ENCODE measurements at regions not wholly inside any gene's neighbourhood (a gene's known extent, or its start where the extent isn't known, plus 50 kb on each side); places are given as distances from the start of the nearest gene placed in this dataset.

GRCh38 chr6:121020656-121021055 is 313.6 kb downstream of the TBC1D32 start:
- ATAC-seq: no peak
- no peak for DNase-seq
- intact Hi-C loops (cut with DNase I, micrococcal nuclease): no loop called here

- intact Hi-C loops (cut with DNase I, micrococcal nuclease): no loop called here
- no peak for ATAC-seq
- DNase-seq: no peak
Measured at GRCh38 chr6:121008553-121008952, 325.7 kb downstream of the TBC1D32 start.

GRCh38 chr6:121006024-121006423 is 328.3 kb downstream of the TBC1D32 start:
- no peak for ATAC-seq
- intact Hi-C loops (cut with DNase I, micrococcal nuclease): no loop called here
- DNase-seq: no peak

- ATAC-seq (no peak), DNase-seq (no peak)
- intact Hi-C loops (cut with DNase I, micrococcal nuclease): no loop called here
Measured at GRCh38 chr6:121000381-121000780, 333.9 kb downstream of the TBC1D32 start.

- intact Hi-C loops (cut with DNase I, micrococcal nuclease): no loop called here
- DNase-seq: no peak
- ATAC-seq: no peak
Measured at GRCh38 chr6:120996340-120996739, 337.9 kb downstream of the TBC1D32 start.

GRCh38 chr6:120994573-120994967 is 339.7 kb downstream of the TBC1D32 start:
- ATAC-seq (no peak), DNase-seq (no peak)
- intact Hi-C loops (cut with DNase I, micrococcal nuclease): no loop called here

GRCh38 chr6:120993929-120994572 is 340.2 kb downstream of the TBC1D32 start:
- no peak for ATAC-seq
- no peak for DNase-seq
- intact Hi-C loops (cut with DNase I, micrococcal nuclease): no loop called here

- intact Hi-C loops (cut with DNase I, micrococcal nuclease): no loop called here
Measured at GRCh38 chr6:120992257-120992656, 342.0 kb downstream of the TBC1D32 start.

GRCh38 chr6:120990866-120991265 is 343.4 kb downstream of the TBC1D32 start:
- DNase-seq (no peak), ATAC-seq (no peak)
- intact Hi-C loops (cut with DNase I, micrococcal nuclease): no loop called here

More at GRCh38 chr6:120992257-120992656, 342.0 kb downstream of the TBC1D32 start:
- ATAC-seq (no peak), DNase-seq (no peak)

GRCh38 chr6:120981835-120982234 is 352.4 kb downstream of the TBC1D32 start:
- no peak for ATAC-seq
- intact Hi-C loops (cut with DNase I, micrococcal nuclease): no loop called here
- no peak for DNase-seq

- intact Hi-C loops (cut with DNase I, micrococcal nuclease): no loop called here
- ATAC-seq: no peak
- DNase-seq: no peak
Measured at GRCh38 chr6:120966321-120966720, 368.0 kb downstream of the TBC1D32 start.

- ATAC-seq (no peak), DNase-seq (no peak)
- intact Hi-C loops (cut with DNase I, micrococcal nuclease): no loop called here
Measured at GRCh38 chr6:120965814-120966213, 368.5 kb downstream of the TBC1D32 start.

- ATAC-seq: no peak
- no peak for DNase-seq
- intact Hi-C loops (cut with DNase I, micrococcal nuclease): no loop called here
Measured at GRCh38 chr6:120960761-120961160, 373.5 kb downstream of the TBC1D32 start.

- ATAC-seq: no peak
- DNase-seq: no peak
- intact Hi-C loops (cut with DNase I, micrococcal nuclease): no loop called here
Measured at GRCh38 chr6:120954111-120954510, 380.2 kb downstream of the TBC1D32 start.

GRCh38 chr6:120951258-120951657 is 383.0 kb downstream of the TBC1D32 start:
- intact Hi-C loops (cut with DNase I, micrococcal nuclease): no loop called here
- ATAC-seq (no peak), DNase-seq (no peak)

- ATAC-seq (no peak), DNase-seq (no peak)
- intact Hi-C loops (cut with DNase I, micrococcal nuclease): no loop called here
Measured at GRCh38 chr6:120947111-120947510, 387.2 kb downstream of the TBC1D32 start.

GRCh38 chr6:120945905-120946594 is 388.2 kb downstream of the TBC1D32 start:
- DNase-seq: no peak
- ATAC-seq: no peak
- intact Hi-C loops (cut with DNase I, micrococcal nuclease): no loop called here

GRCh38 chr6:120938876-120939472 is 395.3 kb downstream of the TBC1D32 start:
- ATAC-seq (no peak), DNase-seq (no peak)
- intact Hi-C loops (cut with DNase I, micrococcal nuclease): no loop called here

- ATAC-seq (no peak), DNase-seq (no peak)
- intact Hi-C loops (cut with DNase I, micrococcal nuclease): no loop called here
Measured at GRCh38 chr6:120938164-120938875, 396.0 kb downstream of the TBC1D32 start.

- DNase-seq (no peak), ATAC-seq (no peak)
- intact Hi-C loops (cut with DNase I, micrococcal nuclease): no loop called here
Measured at GRCh38 chr6:120935908-120936307, 398.4 kb downstream of the TBC1D32 start.
